ENCODE measurements at regions not wholly inside any gene's neighbourhood (a gene's known extent, or its start where the extent isn't known, plus 50 kb on each side); places are given as distances from the start of the nearest gene placed in this dataset.

DNA sequence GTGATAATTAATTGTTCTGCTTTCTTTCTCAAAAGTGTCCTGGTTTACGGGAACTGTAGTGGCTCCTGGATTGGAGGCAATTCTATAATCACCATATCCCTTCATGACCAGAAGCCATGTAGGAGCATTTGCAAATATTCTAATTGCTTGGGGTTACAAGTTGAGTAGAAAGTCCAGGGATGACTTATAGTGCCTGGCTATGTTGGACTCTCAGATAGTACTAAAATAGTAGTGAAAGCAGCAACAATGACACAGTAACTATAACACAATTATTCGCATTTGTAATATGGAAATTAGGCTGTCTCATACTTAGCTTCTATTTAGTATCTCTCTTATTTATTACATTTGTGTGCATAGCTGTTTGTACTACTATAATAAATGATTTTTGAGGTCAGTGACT is 712.5 kb upstream of the GRAMD2B start:
- TF ChIP-seq EZH2phosphoT487 (IDR thresholded peaks at IDR 0.05): no peak
- no peak for TF ChIP-seq CTCF (IDR thresholded peaks at IDR 0.05)
- TF ChIP-seq EZH2 (IDR thresholded peaks at IDR 0.05): no peak
